ENCODE measurements at regions not wholly inside any gene's neighbourhood (a gene's known extent, or its start where the extent isn't known, plus 50 kb on each side); places are given as distances from the start of the nearest gene placed in this dataset.

- H3K9ac ChIP-seq (ENCODE audit: insufficient read depth, low read length, poor library complexity, severe bottlenecking), result no peak overlapping the region
- no peak overlapping the region for H2AFZ ChIP-seq (ENCODE audit: insufficient read depth, low read depth, low read length, poor library complexity, severe bottlenecking)
These were observed 485.4 kb upstream of the CLINT1 start for GRCh38 chr5:158344376-158344775.

GRCh38 chr5:158340608-158341007 lies 481.7 kb upstream of the CLINT1 start:
- no peak overlapping the region for H3K4me2 ChIP-seq (replicated peaks; ENCODE audit: extremely low read depth, low read length, poor library complexity, severe bottlenecking)
- no CpG with 5 or more reads among the region's 1 CpG for WGBS (ENCODE audit: insufficient coverage)
- peaks cover 0 to 3% (median 2%) of the 10 kb centered on the region in 3 donors for H3K27me3 Mint-ChIP-seq (ENCODE audit: low read depth in 3 of 3)

More at GRCh38 chr5:158344376-158344775, 485.4 kb upstream of the CLINT1 start:
- Mint-ChIP-seq H3K27ac (no peak overlapping the region), H3K27me3 (ENCODE audit: low read depth in 3 of 3) (peaks cover 0 to 2% (median 2%) of the 10 kb centered on the region in 3 donors), H3K9me3 (peaks cover 4 to 14% (median 10%) of the 10 kb centered on the region in 7 donors), H3K4me3 (no peak overlapping the region), H3K36me3 (no peaks in the 10 kb centered on the region), H3K4me1 (peaks cover 4% of the 10 kb centered on the region)
- intact Hi-C loops (cut with micrococcal nuclease), result no loop called here
- Histone ChIP-seq H3K79me2 (ENCODE audit: insufficient read depth, low read length) (no peaks in the 10 kb centered on the region), H4K20me1 (ENCODE audit: insufficient read depth, low read length) (no peaks in the 10 kb centered on the region), H3K27ac (ENCODE audit: low read depth in 1 of 2, low read length in 2 of 2) (no peak overlapping the region), H3K4me2 (replicated peaks; ENCODE audit: extremely low read depth, low read length, poor library complexity, severe bottlenecking) (no peak overlapping the region), H3K36me3 (replicated peaks in 1 of 2; ENCODE audit: control insufficient read depth in 1 of 2, insufficient read depth in 2 of 2, low read length in 2 of 2) (no peaks in the 10 kb centered on the region), H3K27me3 (ENCODE audit: control insufficient read depth in 2 of 2, insufficient read depth in 2 of 2, low read length in 2 of 2) (no peaks in the 10 kb centered on the region), H3K4me3 (replicated peaks in 1 of 3; ENCODE audit: low read depth in 2 of 3, low read length in 3 of 3) (no peak overlapping the region), H3K4me1 (ENCODE audit: control insufficient read depth in 1 of 2, insufficient read depth in 2 of 2, low read length in 2 of 2) (no peaks in the 10 kb centered on the region), H3K9me3 (replicated peaks in 1 of 2; ENCODE audit: control insufficient read depth in 1 of 2, insufficient read depth in 1 of 2, low read length in 2 of 2) (no peaks in the 10 kb centered on the region)
- no peak for TF ChIP-seq CTCF (IDR thresholded peaks at IDR 0.05)
- DNase-seq, result peak in 2 of 3 donors; percentile 6 to 49
- no CpG with 5 or more reads among the region's 2 CpGs for WGBS (ENCODE audit: insufficient coverage)

More at GRCh38 chr5:158340608-158341007, 481.7 kb upstream of the CLINT1 start:
- TF ChIP-seq CTCF (IDR thresholded peaks at IDR 0.05), result no peak
- no peak overlapping the region for H3K4me3 ChIP-seq (replicated peaks in 1 of 3; ENCODE audit: low read depth in 2 of 3, low read length in 3 of 3)
- H2AFZ ChIP-seq (ENCODE audit: insufficient read depth, low read depth, low read length, poor library complexity, severe bottlenecking), result no peak overlapping the region
- H3K4me3 Mint-ChIP-seq, result no peak overlapping the region
- no peaks in the 10 kb centered on the region for H3K4me1 ChIP-seq (ENCODE audit: control insufficient read depth in 1 of 2, insufficient read depth in 2 of 2, low read length in 2 of 2)
- H3K27me3 ChIP-seq (ENCODE audit: control insufficient read depth in 2 of 2, insufficient read depth in 2 of 2, low read length in 2 of 2), result no peaks in the 10 kb centered on the region
- H3K27ac ChIP-seq (ENCODE audit: low read depth in 1 of 2, low read length in 2 of 2), result no peak overlapping the region
- no peaks in the 10 kb centered on the region for H3K36me3 ChIP-seq (replicated peaks in 1 of 2; ENCODE audit: control insufficient read depth in 1 of 2, insufficient read depth in 2 of 2, low read length in 2 of 2)
- H3K4me1 Mint-ChIP-seq, result peaks cover 4% of the 10 kb centered on the region
- no peaks in the 10 kb centered on the region for H3K79me2 ChIP-seq (ENCODE audit: insufficient read depth, low read length)
- H4K20me1 ChIP-seq (ENCODE audit: insufficient read depth, low read length), result no peaks in the 10 kb centered on the region
- H3K9me3 Mint-ChIP-seq, result peaks cover 5 to 21% (median 10%) of the 10 kb centered on the region in 7 donors
- no peak for DNase-seq
- no peak overlapping the region for H3K27ac Mint-ChIP-seq
- intact Hi-C loops (cut with micrococcal nuclease), result no loop called here
- H3K9me3 ChIP-seq (replicated peaks in 1 of 2; ENCODE audit: control insufficient read depth in 1 of 2, insufficient read depth in 1 of 2, low read length in 2 of 2), result peaks cover 0 to 8% of the 10 kb centered on the region in 2 donors
- H3K36me3 Mint-ChIP-seq, result no peaks in the 10 kb centered on the region
- H3K9ac ChIP-seq (ENCODE audit: insufficient read depth, low read length, poor library complexity, severe bottlenecking), result no peak overlapping the region
